GM19043 (cell line): ENCODE measurements at regions not wholly inside any gene's neighbourhood (a gene's known extent, or its start where the extent isn't known, plus 50 kb on each side); places are given as distances from the start of the nearest gene placed in this dataset.

Experiments
- ATAC-seq: cut with Tn5 transposase; IDR thresholded peaks from one replicate; pipeline ENCODE4 v1.9.1; 2021; ENCODE audit warnings: low read depth; ENCODE audit not compliant: unreplicated experiment

DNA sequence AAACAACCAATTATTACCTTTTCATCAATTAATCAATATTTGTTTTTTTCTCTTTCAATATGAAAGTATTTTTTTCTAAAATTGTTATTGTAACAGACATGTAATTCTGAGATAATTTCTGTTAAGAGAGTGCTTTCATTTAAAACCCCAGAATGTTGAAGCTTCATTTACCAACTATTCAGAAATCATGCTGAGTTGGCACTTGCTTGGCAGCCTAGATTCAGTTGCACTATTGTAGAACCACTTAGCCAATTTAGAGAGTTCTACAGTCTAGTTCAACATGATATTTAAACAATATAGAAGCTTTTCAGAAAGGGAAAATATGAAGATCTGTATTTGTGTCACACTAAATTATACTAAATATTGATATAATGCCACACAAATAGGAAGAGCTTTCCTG is 56.1 kb upstream of the NKAIN2 start:
- ATAC-seq: no peak

DNA sequence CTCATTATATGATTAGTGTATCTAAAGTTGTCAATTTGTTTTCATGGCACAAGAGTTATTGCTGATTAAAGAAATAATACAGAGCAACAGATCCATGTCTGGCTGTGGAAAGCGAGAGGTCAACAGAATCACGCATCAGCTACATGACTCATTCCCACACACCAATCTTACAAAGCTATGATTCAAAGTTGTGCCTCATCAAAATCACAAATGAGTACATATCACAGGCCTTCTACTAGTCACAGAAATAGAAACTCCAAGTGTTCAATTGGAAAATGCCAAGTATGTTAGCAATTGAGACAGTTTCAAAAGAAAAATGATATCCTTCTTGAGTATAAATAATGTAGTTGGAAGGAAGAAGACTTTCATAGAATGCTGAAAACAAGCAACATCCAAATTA is 57.8 kb upstream of the NKAIN2 start:
- ATAC-seq: no peak

DNA sequence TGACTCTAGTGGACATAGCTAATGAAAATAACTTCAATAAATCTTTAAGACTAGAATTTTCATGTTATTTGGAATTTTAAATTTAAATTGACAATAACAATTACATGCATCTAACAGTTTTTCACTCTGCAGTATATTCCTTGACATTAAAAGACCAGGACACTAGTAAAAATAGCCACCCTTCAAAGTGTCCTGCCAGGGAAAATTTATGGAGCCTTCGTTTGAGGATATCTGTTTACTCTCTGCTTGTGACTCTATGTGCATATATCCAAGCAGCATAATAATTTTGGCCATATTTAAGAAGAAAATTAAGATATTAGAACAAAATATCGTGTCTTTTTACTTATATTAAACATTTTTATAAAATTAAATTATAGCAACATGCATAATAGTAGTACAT is 58.8 kb upstream of the NKAIN2 start:
- no peak for ATAC-seq

DNA sequence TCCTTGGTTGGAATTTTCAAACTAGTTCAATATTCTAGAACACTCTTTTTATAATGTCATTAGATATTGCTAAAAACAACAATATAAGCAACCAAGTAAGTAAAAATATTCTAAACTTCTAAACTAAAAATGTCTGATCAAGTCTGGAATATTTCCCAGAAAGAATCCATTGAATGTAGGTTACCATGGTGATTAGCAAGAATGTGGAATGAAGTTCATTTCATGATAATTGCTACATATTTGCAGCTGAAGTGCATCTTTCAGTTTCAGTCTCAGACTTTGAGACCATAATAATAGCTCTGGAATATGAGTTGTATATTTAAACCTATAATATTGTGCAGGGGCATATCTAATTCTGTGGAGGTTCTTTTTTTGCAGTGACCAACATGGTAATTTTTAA is 61.0 kb upstream of the NKAIN2 start:
- no peak for ATAC-seq

DNA sequence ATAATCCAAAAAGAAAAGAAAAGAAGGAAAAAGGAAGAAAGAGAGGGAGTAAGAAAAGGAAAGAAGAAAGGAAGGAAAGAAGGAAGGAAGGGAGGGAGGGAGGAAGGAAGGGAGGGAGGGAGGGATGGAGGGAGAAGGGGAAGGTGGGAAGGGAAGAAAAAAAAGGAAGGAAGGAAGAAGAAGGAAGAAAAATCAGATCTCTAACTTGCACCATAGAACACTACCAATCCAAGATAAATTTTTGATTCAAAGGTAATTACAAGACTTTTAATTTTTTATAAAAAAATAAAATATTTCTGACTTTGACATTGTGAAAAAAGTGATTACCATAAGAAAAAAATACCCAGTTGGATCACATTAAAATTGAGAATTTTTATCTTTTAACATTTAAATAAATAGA is 70.5 kb upstream of the NKAIN2 start:
- ATAC-seq: no peak

DNA sequence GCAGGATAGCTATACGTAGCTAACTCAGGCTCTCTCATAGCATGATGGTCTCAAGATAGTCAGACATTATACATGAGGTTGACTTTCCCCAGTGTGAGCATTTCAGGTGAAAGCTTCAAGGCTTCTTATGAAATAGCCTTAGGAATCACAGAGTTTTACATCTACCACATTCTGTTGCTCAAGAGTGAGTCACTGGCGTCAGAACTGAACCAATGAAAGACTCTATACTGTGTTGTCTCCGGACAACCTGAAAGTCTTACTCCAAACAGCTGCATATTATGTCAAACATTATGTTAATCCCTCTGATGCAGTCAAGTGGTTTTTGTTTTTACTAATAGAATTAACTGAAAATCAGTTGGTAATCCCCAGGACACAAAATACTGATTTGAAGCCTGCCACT is 79.8 kb upstream of the TRDN start:
- ATAC-seq: no peak

DNA sequence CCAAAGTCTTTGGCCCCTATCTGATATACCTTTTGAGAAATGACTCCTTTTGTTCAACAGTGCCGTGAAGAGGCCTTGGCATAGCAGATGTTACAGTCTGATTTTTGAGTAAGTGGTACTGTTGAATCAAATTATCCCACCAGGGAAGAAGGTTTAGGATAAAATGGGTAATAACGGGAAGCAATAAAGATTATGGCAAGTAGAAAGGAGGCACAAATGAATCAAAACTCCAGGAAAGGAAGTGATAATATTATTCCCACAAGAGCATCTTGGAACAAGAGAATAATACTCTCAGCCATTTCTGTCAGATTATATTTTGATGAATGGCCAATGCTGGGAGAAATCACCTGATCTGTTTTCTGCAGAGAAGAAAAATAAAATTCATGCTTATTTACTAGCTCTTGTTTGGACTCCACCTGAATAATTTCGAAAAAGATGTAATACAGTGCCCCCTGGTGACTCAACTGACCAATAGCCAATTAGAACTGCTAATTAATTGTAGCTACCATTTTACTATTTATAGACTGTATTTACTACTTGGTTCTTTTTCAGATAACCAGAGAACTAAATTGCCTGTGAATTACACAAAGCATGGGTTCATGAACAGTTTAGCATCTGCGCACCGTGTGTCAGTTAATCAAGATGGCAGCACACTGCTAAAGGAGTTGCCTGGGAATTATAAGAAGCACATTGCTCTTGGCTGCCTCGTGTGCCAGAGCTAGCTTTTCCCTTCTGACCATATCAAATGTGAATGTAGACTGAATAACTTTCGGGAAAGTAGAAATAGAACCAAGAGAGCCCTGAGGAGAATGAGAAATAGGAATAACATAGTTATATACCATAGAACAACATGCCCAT is 78.5 kb upstream of the TRDN start:
- peak; percentile 56 for ATAC-seq

DNA sequence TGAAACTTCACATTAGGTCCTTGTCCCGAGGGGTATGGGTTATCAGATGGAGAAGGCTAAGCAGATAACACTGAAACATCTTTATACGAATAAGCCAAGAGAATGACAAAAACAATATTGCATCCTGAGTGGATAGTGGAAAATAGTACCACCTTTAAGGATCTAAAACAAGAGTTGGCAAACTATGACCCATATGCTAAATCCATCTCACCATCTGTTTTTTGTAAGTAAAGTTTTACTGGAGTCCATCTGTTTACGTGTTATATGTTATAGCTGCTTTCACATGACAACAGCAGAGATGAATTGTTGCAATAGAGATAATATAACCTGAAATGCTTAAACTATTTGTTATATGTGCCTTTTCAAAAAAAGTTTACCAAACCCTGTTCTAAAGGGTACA is 76.1 kb upstream of the TRDN start:
- no peak for ATAC-seq

DNA sequence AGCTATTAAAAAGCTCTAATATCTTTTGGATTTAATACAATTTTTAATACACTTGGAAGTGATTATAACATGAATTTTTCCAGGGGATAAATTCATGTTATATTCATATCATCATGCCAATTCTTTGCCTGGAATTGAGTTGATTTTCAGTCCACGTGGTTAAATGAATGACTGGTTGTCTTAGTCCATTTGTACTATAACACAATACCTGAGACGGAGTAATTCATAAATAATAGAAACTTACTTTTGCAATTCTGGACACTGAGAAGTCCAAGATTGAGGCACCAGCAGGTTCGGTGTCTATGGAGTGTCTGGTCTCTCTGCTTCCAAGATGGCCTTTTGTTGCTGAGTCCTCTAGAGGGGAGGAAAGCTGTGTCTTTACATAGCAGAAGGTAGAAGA is 66.2 kb upstream of the TRDN start:
- no peak for ATAC-seq

DNA sequence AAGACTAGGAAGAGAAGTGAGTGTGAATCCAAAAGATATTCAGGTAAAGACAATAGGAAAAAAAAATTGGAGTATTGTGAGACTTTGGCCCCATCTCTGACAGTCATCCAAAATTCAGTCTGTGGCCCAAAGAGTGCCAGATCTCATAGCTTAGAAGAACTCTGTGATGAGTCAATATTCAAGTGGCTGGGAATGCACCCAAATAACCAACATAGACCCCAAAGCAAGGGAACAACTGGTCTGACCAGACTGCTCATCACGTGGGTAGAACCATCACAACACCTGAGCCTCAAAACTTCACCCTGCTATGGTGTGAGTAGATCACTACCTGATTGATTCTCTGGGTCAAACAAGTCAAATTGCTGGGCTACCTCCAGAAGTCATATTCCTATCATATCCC is 51.1 kb upstream of the TRDN start:
- ATAC-seq: no peak
